ENCODE measurements at regions not wholly inside any gene's neighbourhood (a gene's known extent, or its start where the extent isn't known, plus 50 kb on each side); places are given as distances from the start of the nearest gene placed in this dataset.
"Not testable (repeated sequence)": the region's sequence is repeated elsewhere in the genome, so short reads cannot be mapped to it uniquely, and the experiment has no call there.

DNA sequence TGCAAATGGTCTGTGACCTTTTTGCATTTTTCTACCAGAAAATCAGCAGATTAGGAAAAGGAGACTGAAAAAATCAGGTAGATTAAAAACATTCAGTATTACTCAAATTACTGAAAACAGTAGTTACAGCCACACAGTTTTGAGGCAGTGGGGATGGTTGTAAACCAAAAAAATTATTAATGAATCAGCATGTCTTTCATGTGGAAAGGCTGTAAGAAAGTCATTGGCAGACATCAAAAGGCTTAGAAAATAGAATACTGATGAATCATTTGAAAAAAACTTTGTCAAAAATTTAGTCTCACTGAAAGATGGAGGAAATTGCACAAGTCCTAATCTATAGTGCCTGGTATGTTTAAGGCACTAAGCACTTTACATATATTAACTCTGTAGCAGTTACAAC, 133.9 kb upstream of the GCFC2 start:
- Histone ChIP-seq H3K36me3 (ENCODE audit: low read depth) (no peaks in the 10 kb centered on the region), H3K27me3 (ENCODE audit: insufficient read depth, poor library complexity, severe bottlenecking) (peaks cover 27% of the 10 kb centered on the region), H3K9me3 (ENCODE audit: severe bottlenecking) (no peaks in the 10 kb centered on the region), H3K27ac (ENCODE audit: poor library complexity, severe bottlenecking) (no peak overlapping the region), H3K4me3 (ENCODE audit: severe bottlenecking) (no peak overlapping the region), H3K4me1 (ENCODE audit: insufficient read depth, poor library complexity, severe bottlenecking) (no peaks in the 10 kb centered on the region)
- DNase-seq (ENCODE audit: low spot score) = no peak
- ATAC-seq (ENCODE audit: low read depth) = no peak
- TF ChIP-seq, protein P1, sequence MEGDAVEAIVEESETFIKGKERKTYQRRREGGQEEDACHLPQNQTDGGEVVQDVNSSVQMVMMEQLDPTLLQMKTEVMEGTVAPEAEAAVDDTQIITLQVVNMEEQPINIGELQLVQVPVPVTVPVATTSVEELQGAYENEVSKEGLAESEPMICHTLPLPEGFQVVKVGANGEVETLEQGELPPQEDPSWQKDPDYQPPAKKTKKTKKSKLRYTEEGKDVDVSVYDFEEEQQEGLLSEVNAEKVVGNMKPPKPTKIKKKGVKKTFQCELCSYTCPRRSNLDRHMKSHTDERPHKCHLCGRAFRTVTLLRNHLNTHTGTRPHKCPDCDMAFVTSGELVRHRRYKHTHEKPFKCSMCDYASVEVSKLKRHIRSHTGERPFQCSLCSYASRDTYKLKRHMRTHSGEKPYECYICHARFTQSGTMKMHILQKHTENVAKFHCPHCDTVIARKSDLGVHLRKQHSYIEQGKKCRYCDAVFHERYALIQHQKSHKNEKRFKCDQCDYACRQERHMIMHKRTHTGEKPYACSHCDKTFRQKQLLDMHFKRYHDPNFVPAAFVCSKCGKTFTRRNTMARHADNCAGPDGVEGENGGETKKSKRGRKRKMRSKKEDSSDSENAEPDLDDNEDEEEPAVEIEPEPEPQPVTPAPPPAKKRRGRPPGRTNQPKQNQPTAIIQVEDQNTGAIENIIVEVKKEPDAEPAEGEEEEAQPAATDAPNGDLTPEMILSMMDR (IDR thresholded peaks at IDR 0.05; ENCODE audit: poor library complexity, severe bottlenecking) = no peak

DNA sequence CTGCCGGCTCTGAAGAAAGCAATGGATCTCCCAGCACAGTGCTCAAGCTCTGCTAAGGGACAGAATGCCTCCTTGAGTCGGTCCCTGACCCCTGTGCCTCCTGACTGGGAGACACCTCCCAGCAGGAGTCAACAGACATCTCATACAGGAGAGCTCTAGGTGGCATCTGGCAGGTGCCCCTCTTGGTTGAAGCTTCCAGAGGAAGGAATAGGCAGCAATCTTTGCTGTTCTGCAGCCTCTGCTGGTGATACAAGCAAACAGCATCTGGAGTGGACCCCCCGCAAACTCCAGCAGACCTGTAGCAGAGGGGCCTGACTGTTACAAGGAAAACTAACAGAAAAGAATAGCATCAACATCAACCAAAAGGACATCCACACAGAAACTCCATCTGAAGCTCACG, 123.9 kb upstream of the GCFC2 start:
- not testable (repeated sequence) for H3K27me3 ChIP-seq (ENCODE audit: insufficient read depth, poor library complexity, severe bottlenecking); H3K9me3 ChIP-seq (ENCODE audit: severe bottlenecking); DNase-seq (ENCODE audit: low spot score); H3K4me3 ChIP-seq (ENCODE audit: severe bottlenecking); H3K27ac ChIP-seq (ENCODE audit: poor library complexity, severe bottlenecking); ATAC-seq (ENCODE audit: low read depth); H3K4me1 ChIP-seq (ENCODE audit: insufficient read depth, poor library complexity, severe bottlenecking); H3K36me3 ChIP-seq (ENCODE audit: low read depth)

DNA sequence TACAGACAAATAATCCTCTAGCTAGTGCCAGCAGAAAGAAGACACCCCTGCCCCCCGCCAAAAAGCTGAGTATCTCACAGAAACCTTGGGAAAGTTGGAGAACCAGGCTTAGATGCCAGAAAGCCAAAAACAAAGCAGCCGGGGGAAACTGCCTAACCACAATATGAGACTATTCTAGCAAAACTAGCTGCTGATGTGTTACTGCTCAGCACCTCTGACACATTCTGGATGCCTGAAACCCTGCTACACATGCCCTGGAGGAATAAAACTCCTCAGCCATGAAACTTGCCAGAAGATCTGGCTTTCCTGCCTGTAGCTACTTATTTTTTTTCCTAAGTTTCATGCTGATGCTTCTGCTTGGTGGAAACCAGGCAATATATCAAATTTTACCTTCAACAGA, 122.7 kb upstream of the GCFC2 start:
- H3K27me3 ChIP-seq (ENCODE audit: insufficient read depth, poor library complexity, severe bottlenecking) = peaks cover 5% of the 10 kb centered on the region
- H3K36me3 ChIP-seq (ENCODE audit: low read depth) = no peaks in the 10 kb centered on the region
- no peaks in the 10 kb centered on the region for H3K4me1 ChIP-seq (ENCODE audit: insufficient read depth, poor library complexity, severe bottlenecking)
- TF ChIP-seq, protein P1 (IDR thresholded peaks at IDR 0.05; ENCODE audit: poor library complexity, severe bottlenecking) = no peak
- no peaks in the 10 kb centered on the region for H3K9me3 ChIP-seq (ENCODE audit: severe bottlenecking)
- DNase-seq (ENCODE audit: low spot score) = no peak
- no peak overlapping the region for H3K27ac ChIP-seq (ENCODE audit: poor library complexity, severe bottlenecking)
- no peak for ATAC-seq (ENCODE audit: low read depth)
- H3K4me3 ChIP-seq (ENCODE audit: severe bottlenecking) = no peak overlapping the region

DNA sequence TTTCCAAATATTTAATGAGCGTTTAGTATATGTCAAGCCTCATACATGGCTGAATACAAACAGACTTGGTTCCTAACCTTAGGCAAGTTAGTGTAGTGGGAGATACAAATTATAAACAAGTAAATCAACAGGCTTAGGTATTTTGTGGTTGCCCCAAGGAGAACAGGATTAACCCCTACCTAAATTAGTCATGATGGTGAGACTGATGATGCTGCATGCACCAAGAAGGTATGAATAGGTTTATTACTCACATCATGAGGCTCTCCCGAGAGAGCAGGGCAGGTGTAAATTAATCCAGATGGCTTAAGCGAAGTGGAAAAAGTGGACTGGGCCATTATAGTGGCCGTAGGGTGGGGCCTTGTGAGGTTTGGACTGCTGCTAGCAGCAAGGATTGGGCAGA, 118.1 kb upstream of the GCFC2 start:
- ATAC-seq (ENCODE audit: low read depth) (no peak), DNase-seq (ENCODE audit: low spot score) (no peak)
- Histone ChIP-seq H3K4me1 (ENCODE audit: insufficient read depth, poor library complexity, severe bottlenecking) (no peaks in the 10 kb centered on the region), H3K4me3 (ENCODE audit: severe bottlenecking) (no peak overlapping the region), H3K27me3 (ENCODE audit: insufficient read depth, poor library complexity, severe bottlenecking) (peaks cover 5% of the 10 kb centered on the region), H3K9me3 (ENCODE audit: severe bottlenecking) (no peaks in the 10 kb centered on the region), H3K27ac (ENCODE audit: poor library complexity, severe bottlenecking) (no peak overlapping the region), H3K36me3 (ENCODE audit: low read depth) (no peaks in the 10 kb centered on the region)
- TF ChIP-seq, protein P1 (IDR thresholded peaks at IDR 0.05; ENCODE audit: poor library complexity, severe bottlenecking) = no peak

DNA sequence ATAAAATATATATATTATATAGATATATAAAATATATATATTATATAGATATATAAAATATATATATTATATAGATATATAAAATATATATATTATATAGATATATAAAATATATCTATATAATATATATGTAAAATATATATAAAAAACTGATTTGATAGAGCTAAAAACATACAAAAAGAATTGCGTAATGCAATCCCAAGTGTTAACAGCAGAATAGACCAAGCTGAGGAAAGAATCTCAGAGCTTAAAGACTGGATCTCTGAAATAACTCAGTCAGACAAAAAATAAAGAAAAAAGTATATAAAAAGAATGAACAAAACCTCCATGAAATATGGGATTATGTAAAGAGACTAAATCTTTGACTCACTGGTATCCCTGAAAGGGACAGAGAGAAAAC, 112.8 kb upstream of the GCFC2 start:
- H3K4me1 ChIP-seq (ENCODE audit: insufficient read depth, poor library complexity, severe bottlenecking); H3K4me3 ChIP-seq (ENCODE audit: severe bottlenecking); H3K27ac ChIP-seq (ENCODE audit: poor library complexity, severe bottlenecking); H3K27me3 ChIP-seq (ENCODE audit: insufficient read depth, poor library complexity, severe bottlenecking); ATAC-seq (ENCODE audit: low read depth); H3K36me3 ChIP-seq (ENCODE audit: low read depth); H3K9me3 ChIP-seq (ENCODE audit: severe bottlenecking); DNase-seq (ENCODE audit: low spot score): not testable (repeated sequence)

DNA sequence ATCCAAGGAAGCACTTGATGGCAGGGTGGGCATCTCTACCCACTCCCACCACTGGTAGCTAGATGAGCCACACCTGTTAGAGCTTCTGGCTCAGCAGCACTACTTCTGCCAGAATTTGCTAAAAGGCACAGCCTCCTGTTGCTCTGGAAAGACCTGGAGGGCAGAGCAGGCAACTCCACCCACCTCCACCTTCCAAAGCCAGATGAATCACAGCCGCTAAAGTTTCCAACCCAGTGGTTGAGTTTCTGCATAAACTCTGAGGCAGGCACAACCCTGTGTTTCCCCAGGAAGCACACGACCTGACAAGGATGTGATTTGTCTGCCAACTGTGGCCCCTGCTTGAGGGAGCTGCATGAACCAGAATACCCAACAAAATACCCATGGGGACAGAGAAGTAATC, 111.6 kb upstream of the GCFC2 start:
- TF ChIP-seq, protein P1 (IDR thresholded peaks at IDR 0.05; ENCODE audit: poor library complexity, severe bottlenecking) = no peak
- DNase-seq (ENCODE audit: low spot score) = no peak
- no peaks in the 10 kb centered on the region for H3K9me3 ChIP-seq (ENCODE audit: severe bottlenecking)
- no peaks in the 10 kb centered on the region for H3K36me3 ChIP-seq (ENCODE audit: low read depth)
- peaks cover 4% of the 10 kb centered on the region for H3K27me3 ChIP-seq (ENCODE audit: insufficient read depth, poor library complexity, severe bottlenecking)
- ATAC-seq (ENCODE audit: low read depth) = no peak
- no peak overlapping the region for H3K27ac ChIP-seq (ENCODE audit: poor library complexity, severe bottlenecking)
- no peak overlapping the region for H3K4me3 ChIP-seq (ENCODE audit: severe bottlenecking)
- no peaks in the 10 kb centered on the region for H3K4me1 ChIP-seq (ENCODE audit: insufficient read depth, poor library complexity, severe bottlenecking)
